Osteoblast (primary cell): ENCODE measurements at regions not wholly inside any gene's neighbourhood (a gene's known extent, or its start where the extent isn't known, plus 50 kb on each side); places are given as distances from the start of the nearest gene placed in this dataset.

Source experiments
- DNase-seq: peaks from one replicate; pipeline ENCODE4 v3.0.0; 2011; ENCODE audit warnings: low spot score, mixed read lengths; ENCODE audit not compliant: insufficient read length; ENCODE audit errors: missing footprints
- H2AFZ ChIP-seq: 2 replicates; pipeline ENCODE4 v1.6.0; 2011; ENCODE audit warnings: mild to moderate bottlenecking, low read length
- H3K27ac ChIP-seq: 2 replicates; pipeline ENCODE4 v1.5.1; 2011; ENCODE audit warnings: mild to moderate bottlenecking, low read depth, low read length, moderate library complexity
- H3K27me3 ChIP-seq: 2 replicates; pipeline ENCODE4 v1.6.0; 2012; ENCODE audit warnings: mild to moderate bottlenecking, control low read depth, inconsistent platforms, low read length, moderate library complexity; ENCODE audit not compliant: insufficient read depth
- H3K36me3 ChIP-seq: 2 replicates; pipeline ENCODE4 v1.5.1; 2011; ENCODE audit warnings: mild to moderate bottlenecking, low read length, control low read depth, moderate library complexity; ENCODE audit not compliant: insufficient read depth
- H3K4me1 ChIP-seq: 2 replicates; pipeline ENCODE4 v1.5.1; 2011; ENCODE audit warnings: mild to moderate bottlenecking, low read length, control low read depth, moderate library complexity; ENCODE audit not compliant: insufficient read depth
- H3K4me2 ChIP-seq: 2 replicates; pipeline ENCODE4 v1.6.0; 2011; ENCODE audit warnings: mild to moderate bottlenecking, low read length; ENCODE audit not compliant: insufficient read depth
- H3K4me3 ChIP-seq: fragments of 200-600 bp; sonication (generic); 3 replicates; pipeline ENCODE4 v1.5.1; 2012; ENCODE audit warnings: mild to moderate bottlenecking, low read length, inconsistent platforms; ENCODE audit not compliant: insufficient read depth
- H3K79me2 ChIP-seq: 2 replicates; pipeline ENCODE4 v1.6.0; 2012; ENCODE audit warnings: mild to moderate bottlenecking, low read length, control low read depth, inconsistent platforms; ENCODE audit not compliant: insufficient read depth
- H3K9me3 ChIP-seq: 2 replicates; pipeline ENCODE4 v1.5.1; 2011; ENCODE audit warnings: low read depth, low read length, control low read depth
- H4K20me1 ChIP-seq: 2 replicates; pipeline ENCODE4 v1.6.0; 2012; ENCODE audit warnings: mild to moderate bottlenecking, low read length, control low read depth; ENCODE audit not compliant: insufficient read depth
- CTCF ChIP-seq: IDR thresholded peaks from 2 replicates; pipeline ENCODE4 v1.5.1; 2011; ENCODE audit warnings: mild to moderate bottlenecking, low read depth, low read length, moderate library complexity; ENCODE audit errors: extremely low read depth

- Histone ChIP-seq H3K79me2 (no peaks in the 10 kb centered on the region), H3K9me3 (no peaks in the 10 kb centered on the region), H4K20me1 (no peaks in the 10 kb centered on the region), H3K4me3 (no peak overlapping the region), H3K27ac (no peak overlapping the region), H3K4me1 (no peaks in the 10 kb centered on the region), H3K36me3 (no peaks in the 10 kb centered on the region), H2AFZ (no peak overlapping the region), H3K4me2 (no peak overlapping the region), H3K27me3 (no peaks in the 10 kb centered on the region)
- TF ChIP-seq CTCF, result no peak
- no peak for DNase-seq
These were observed 648.8 kb upstream of the COBL start for GRCh38 chr7:51965454-51965853.

- TF ChIP-seq CTCF, result no peak
- no peak overlapping the region for H3K27ac ChIP-seq
- no peak for DNase-seq
- no peaks in the 10 kb centered on the region for H3K36me3 ChIP-seq
- H2AFZ ChIP-seq, result no peak overlapping the region
- H4K20me1 ChIP-seq, result no peaks in the 10 kb centered on the region
- H3K79me2 ChIP-seq, result no peaks in the 10 kb centered on the region
- no peaks in the 10 kb centered on the region for H3K4me1 ChIP-seq
- H3K27me3 ChIP-seq, result no peaks in the 10 kb centered on the region
- no peaks in the 10 kb centered on the region for H3K9me3 ChIP-seq
- no peak overlapping the region for H3K4me3 ChIP-seq
- no peak overlapping the region for H3K4me2 ChIP-seq
These were observed 645.2 kb upstream of the COBL start for GRCh38 chr7:51961804-51962203.

- no peaks in the 10 kb centered on the region for H3K36me3 ChIP-seq
These were observed 634.2 kb upstream of the COBL start for GRCh38 chr7:51950813-51951212.

More at GRCh38 chr7:51950813-51951212, 634.2 kb upstream of the COBL start:
- H3K4me3 ChIP-seq, result no peak overlapping the region
- no peaks in the 10 kb centered on the region for H3K79me2 ChIP-seq
- no peaks in the 10 kb centered on the region for H3K4me1 ChIP-seq
- H2AFZ ChIP-seq, result no peak overlapping the region
- TF ChIP-seq CTCF, result no peak
- no peaks in the 10 kb centered on the region for H4K20me1 ChIP-seq
- H3K4me2 ChIP-seq, result no peak overlapping the region
- H3K9me3 ChIP-seq, result no peaks in the 10 kb centered on the region
- H3K27ac ChIP-seq, result no peak overlapping the region
- no peaks in the 10 kb centered on the region for H3K27me3 ChIP-seq
- DNase-seq, result no peak
